SK-N-SH (cell line): ENCODE measurements at regions not wholly inside any gene's neighbourhood (a gene's known extent, or its start where the extent isn't known, plus 50 kb on each side); places are given as distances from the start of the nearest gene placed in this dataset.

ENCODE experiments used
- CTCF ChIA-PET: fragments of 300-600, 350-600 bp; formaldehyde crosslinking; extraction: SDS; loops from one replicate; lab custom pipeline; 2021; lab: Yijun Ruan, JAX
- POLR2A ChIA-PET: fragments of 350-600 bp; sonication (Branson Sonifier 250); formaldehyde crosslinking; extraction: SDS; loops from one replicate; lab custom pipeline; 2020; ENCODE audit warnings: antibody characterized with exemption, inconsistent platforms; lab: Yijun Ruan, JAX
- DNase-seq: peaks from one replicate; pipeline ENCODE4 v3.0.0; 2012
- H2AFZ ChIP-seq: fragments of 200-600 bp; sonication (generic); 2 replicates; pipeline ENCODE4 v1.8.1; 2016; ENCODE audit warnings: antibody characterized with exemption, mild to moderate bottlenecking, low read depth
- H3F3A ChIP-seq: fragments of 200-600 bp; sonication (generic); replicated peaks from 2 replicates; pipeline ENCODE3; 2016; ENCODE audit warnings: antibody characterized with exemption, mild to moderate bottlenecking; ENCODE audit not compliant: insufficient read depth
- H3K27ac ChIP-seq, 2 experiments: fragments of 200-500 bp in 1 of 2; fragments of 200-600 bp in 1 of 2; sonication (Bioruptor generic) in 1 of 2; sonication (generic), shearing (Covaris generic) in 1 of 2; 2 replicates each; pipeline versions ENCODE4 v1.5.1 to v1.6.1; 2014 to 2016; ENCODE audit warnings: low read depth in 2 of 2, inconsistent platforms in 1 of 2, low read length in 1 of 2, mild to moderate bottlenecking in 1 of 2, mixed read lengths in 1 of 2
- H3K27me3 ChIP-seq: fragments of 200-600 bp; sonication (generic), shearing (Covaris generic); 2 replicates; pipeline ENCODE4 v1.6.1; 2016; ENCODE audit warnings: mixed run types; ENCODE audit not compliant: insufficient read depth
- H3K36me3 ChIP-seq, 2 experiments: fragments of 200-500 bp in 1 of 2; fragments of 200-600 bp in 1 of 2; sonication (Bioruptor generic) in 1 of 2; sonication (generic) in 1 of 2; replicated peaks in 1 of 2; 2 replicates each; pipeline versions ENCODE3 to v1.5.1; 2014 to 2016; ENCODE audit warnings: low read length in 1 of 2, mild to moderate bottlenecking in 1 of 2; ENCODE audit not compliant: insufficient read depth in 2 of 2, control insufficient read depth in 1 of 2
- H3K4me1 ChIP-seq, 2 experiments: fragments of 200-500 bp in 1 of 2; fragments of 200-600 bp in 1 of 2; sonication (Bioruptor generic) in 1 of 2; sonication (generic), shearing (Covaris generic) in 1 of 2; 2 replicates each; pipeline versions ENCODE4 v1.5.1 to v1.6.1; 2014 to 2016; ENCODE audit warnings: low read depth in 1 of 2, low read length in 1 of 2, mixed run types in 1 of 2; ENCODE audit not compliant: insufficient read depth in 2 of 2, control insufficient read depth in 1 of 2
- H3K4me2 ChIP-seq: fragments of 200-600 bp; sonication (generic), shearing (Covaris generic); 2 replicates; pipeline ENCODE4 v1.6.1; 2017; ENCODE audit warnings: mixed run types
- H3K4me3 ChIP-seq, 2 experiments: fragments of 200-500 bp in 1 of 2; fragments of 200-600 bp in 1 of 2; sonication (Bioruptor generic) in 1 of 2; sonication (generic), shearing (Covaris generic) in 1 of 2; 2 replicates each; pipeline versions ENCODE4 v1.5.1 to v1.8.1; 2014 to 2016; ENCODE audit warnings: low read depth in 2 of 2, inconsistent platforms in 1 of 2, low read length in 1 of 2, mild to moderate bottlenecking in 1 of 2, mixed read lengths in 1 of 2, moderate library complexity in 1 of 2
- H3K79me2 ChIP-seq: fragments of 200-600 bp; sonication (generic); 2 replicates; pipeline ENCODE4 v1.8.1; 2017; ENCODE audit warnings: mild to moderate bottlenecking; ENCODE audit not compliant: insufficient read depth
- H3K9ac ChIP-seq: fragments of 200-600 bp; sonication (generic); 2 replicates; pipeline ENCODE4 v1.6.1; 2017; ENCODE audit warnings: mixed run types
- H3K9me2 ChIP-seq: fragments of 200-600 bp; sonication (generic); 2 replicates; pipeline ENCODE4 v1.6.1; 2017; ENCODE audit warnings: mixed run types
- H3K9me3 ChIP-seq: fragments of 200-600 bp; sonication (generic); 2 replicates; pipeline ENCODE4 v1.6.1; 2017; ENCODE audit warnings: mixed run types, mild to moderate bottlenecking, moderate library complexity
- H4K20me1 ChIP-seq: fragments of 200-600 bp; sonication (generic); 2 replicates; pipeline ENCODE4 v1.6.1; 2017; ENCODE audit warnings: mild to moderate bottlenecking, mixed run types; ENCODE audit not compliant: insufficient read depth
- ELF1 ChIP-seq: IDR thresholded peaks from 2 replicates; pipeline ENCODE4 v1.4.0; 2012
- EP300 ChIP-seq, 2 experiments: IDR thresholded peaks; 2 replicates each; pipeline versions ENCODE4 v1.4.0 to v1.6.1; 2012; ENCODE audit warnings: borderline replicate concordance in 1 of 2, low read depth in 1 of 2, low read length in 1 of 2
- EZH2phosphoT487 ChIP-seq: fragments of 200-600 bp; sonication (generic); IDR thresholded peaks from 2 replicates; pipeline ENCODE4 v1.6.1; 2017; ENCODE audit warnings: low read depth, mixed run types, mild to moderate bottlenecking, antibody characterized with exemption, moderate library complexity, borderline replicate concordance
- FOXJ3 ChIP-seq: sonication (generic); formaldehyde crosslinking; IDR thresholded peaks from 2 replicates; pipeline ENCODE4 v1.5.1; 2020; ENCODE audit warnings: mild to moderate bottlenecking, missing genetic modification reagents
- GABPA ChIP-seq: IDR thresholded peaks from 2 replicates; pipeline ENCODE4 v1.4.0; 2012; ENCODE audit warnings: low read depth, mild to moderate bottlenecking
- GATA2 ChIP-seq: sonication (generic); formaldehyde crosslinking; IDR thresholded peaks from 2 replicates; pipeline ENCODE4 v1.5.0; 2020; ENCODE audit warnings: mild to moderate bottlenecking, missing genetic modification reagents
- JUND ChIP-seq: IDR thresholded peaks from 2 replicates; pipeline ENCODE4 v1.4.0; 2012
- NRF1 ChIP-seq: IDR thresholded peaks from 2 replicates; pipeline ENCODE4 v1.6.1; 2012; ENCODE audit warnings: low read depth, mild to moderate bottlenecking, low read length
- POLR2AphosphoS5 ChIP-seq: IDR thresholded peaks from 2 replicates; pipeline ENCODE4 v1.6.1; 2012; ENCODE audit warnings: low read depth, low read length
- RAD21 ChIP-seq: IDR thresholded peaks from 2 replicates; pipeline ENCODE4 v1.6.1; 2012; ENCODE audit warnings: mild to moderate bottlenecking, low read length
- RCOR1 ChIP-seq: fragments of 150-350 bp; IDR thresholded peaks from 2 replicates; pipeline ENCODE4 v1.6.1; 2017; ENCODE audit warnings: antibody characterized with exemption, low read length
- REST ChIP-seq: IDR thresholded peaks from 2 replicates; pipeline ENCODE4 v1.6.1; 2012; ENCODE audit warnings: mild to moderate bottlenecking, low read depth, low read length, moderate library complexity
- RXRA ChIP-seq: IDR thresholded peaks from 2 replicates; pipeline ENCODE4 v1.4.0; 2012; ENCODE audit warnings: low read depth, mild to moderate bottlenecking, borderline replicate concordance
- SIN3A ChIP-seq: IDR thresholded peaks from 2 replicates; pipeline ENCODE4 v1.6.1; 2012; ENCODE audit warnings: low read depth, mild to moderate bottlenecking, low read length, moderate library complexity, borderline replicate concordance
- TAF1 ChIP-seq: IDR thresholded peaks from 2 replicates; pipeline ENCODE4 v1.6.1; 2012; ENCODE audit warnings: low read depth, mild to moderate bottlenecking, low read length, moderate library complexity, borderline replicate concordance
- TEAD4 ChIP-seq: IDR thresholded peaks from 2 replicates; pipeline ENCODE4 v1.4.0; 2012; ENCODE audit warnings: mild to moderate bottlenecking, borderline replicate concordance; ENCODE audit not compliant: insufficient read depth
- USF1 ChIP-seq: IDR thresholded peaks from 2 replicates; pipeline ENCODE4 v1.4.0; 2012; ENCODE audit warnings: low read depth, borderline replicate concordance
- YY1 ChIP-seq: IDR thresholded peaks from 2 replicates; pipeline ENCODE4 v1.4.0; 2012; ENCODE audit warnings: low read depth, mild to moderate bottlenecking
- WGBS: methylation state at CpG from one replicate; pipeline ENCODE4 v1.1.6; 2017; ENCODE audit warnings: low lambda C conversion rate; 5-methylcytosine and 5-hydroxymethylcytosine counted together
- TF ChIP-seq, protein P1 (sequence below): fragments of 150-350 bp; IDR thresholded peaks from 2 replicates; pipeline ENCODE4 v1.6.1; 2017; ENCODE audit warnings: antibody characterized with exemption, low read length, low read depth, borderline replicate concordance
- TF ChIP-seq, protein P2 (sequence below): fragments of 200-600 bp; sonication (generic); IDR thresholded peaks from 2 replicates; pipeline ENCODE4 v1.6.1; 2017; ENCODE audit warnings: antibody characterized with exemption, mild to moderate bottlenecking, moderate library complexity

- Histone ChIP-seq H3K36me3 (no peaks in the 10 kb centered on the region), H3K9me2 (no peaks in the 10 kb centered on the region), H4K20me1 (no peaks in the 10 kb centered on the region), H3K9me3 (no peaks in the 10 kb centered on the region), H3K27ac (no peak overlapping the region), H3F3A (no peaks in the 10 kb centered on the region), H2AFZ (no peak overlapping the region), H3K4me2 (no peak overlapping the region), H3K9ac (no peak overlapping the region), H3K4me3 (no peak overlapping the region), H3K79me2 (no peaks in the 10 kb centered on the region), H3K4me1 (no peaks in the 10 kb centered on the region), H3K27me3 (no peaks in the 10 kb centered on the region)
- WGBS: 88% methylated on average over 1 of the region's 1 CpG
- ChIA-PET CTCF (interaction anchor here (1.0 kb wide), 1 partner anchor 16 kb away, joined by 3 read pairs; no protein-coding TSS in a partner anchor), POLR2A (no interaction called here)
- no peak for DNase-seq
- TF ChIP-seq, protein P1, sequence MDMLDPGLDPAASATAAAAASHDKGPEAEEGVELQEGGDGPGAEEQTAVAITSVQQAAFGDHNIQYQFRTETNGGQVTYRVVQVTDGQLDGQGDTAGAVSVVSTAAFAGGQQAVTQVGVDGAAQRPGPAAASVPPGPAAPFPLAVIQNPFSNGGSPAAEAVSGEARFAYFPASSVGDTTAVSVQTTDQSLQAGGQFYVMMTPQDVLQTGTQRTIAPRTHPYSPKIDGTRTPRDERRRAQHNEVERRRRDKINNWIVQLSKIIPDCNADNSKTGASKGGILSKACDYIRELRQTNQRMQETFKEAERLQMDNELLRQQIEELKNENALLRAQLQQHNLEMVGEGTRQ: no peak
- TF ChIP-seq TAF1 (no peak), YY1 (no peak), EP300 (IDR thresholded peaks at IDR 0.05; ENCODE audit: borderline replicate concordance in 1 of 2, low read depth in 1 of 2, low read length in 1 of 2) (no peak), SIN3A (no peak), GATA2 (CRISPR knock-in tag) (no peak), ELF1 (no peak), TEAD4 (no peak), REST (no peak), EZH2phosphoT487 (no peak), POLR2AphosphoS5 (no peak), NRF1 (no peak), RAD21 (no peak), RCOR1 (no peak), JUND (no peak), FOXJ3 (CRISPR knock-in tag) (no peak), GABPA (no peak), RXRA (no peak), USF1 (no peak)
- TF ChIP-seq, protein P2, sequence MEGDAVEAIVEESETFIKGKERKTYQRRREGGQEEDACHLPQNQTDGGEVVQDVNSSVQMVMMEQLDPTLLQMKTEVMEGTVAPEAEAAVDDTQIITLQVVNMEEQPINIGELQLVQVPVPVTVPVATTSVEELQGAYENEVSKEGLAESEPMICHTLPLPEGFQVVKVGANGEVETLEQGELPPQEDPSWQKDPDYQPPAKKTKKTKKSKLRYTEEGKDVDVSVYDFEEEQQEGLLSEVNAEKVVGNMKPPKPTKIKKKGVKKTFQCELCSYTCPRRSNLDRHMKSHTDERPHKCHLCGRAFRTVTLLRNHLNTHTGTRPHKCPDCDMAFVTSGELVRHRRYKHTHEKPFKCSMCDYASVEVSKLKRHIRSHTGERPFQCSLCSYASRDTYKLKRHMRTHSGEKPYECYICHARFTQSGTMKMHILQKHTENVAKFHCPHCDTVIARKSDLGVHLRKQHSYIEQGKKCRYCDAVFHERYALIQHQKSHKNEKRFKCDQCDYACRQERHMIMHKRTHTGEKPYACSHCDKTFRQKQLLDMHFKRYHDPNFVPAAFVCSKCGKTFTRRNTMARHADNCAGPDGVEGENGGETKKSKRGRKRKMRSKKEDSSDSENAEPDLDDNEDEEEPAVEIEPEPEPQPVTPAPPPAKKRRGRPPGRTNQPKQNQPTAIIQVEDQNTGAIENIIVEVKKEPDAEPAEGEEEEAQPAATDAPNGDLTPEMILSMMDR: no peak
Observed at GRCh38 chr6:22899426-22899825, 330.1 kb downstream of the HDGFL1 start.
